Keratinocyte (primary cell): ENCODE measurements at regions not wholly inside any gene's neighbourhood (a gene's known extent, or its start where the extent isn't known, plus 50 kb on each side); places are given as distances from the start of the nearest gene placed in this dataset.

ENCODE experiments used
- DNase-seq: peaks from one replicate; pipeline ENCODE4 v3.0.0-alpha.2; 2011; ENCODE audit warnings: low read depth, missing footprints, low spot score
- FAIRE-seq: peaks from 2 replicates; lab custom pipeline; 2011; peaks lifted over from hg19 to GRCh38; lab: Jason Lieb, UNC
- H2AFZ ChIP-seq: 2 replicates; pipeline ENCODE4 v1.6.0; 2012; ENCODE audit warnings: low read length, control low read depth, inconsistent platforms; ENCODE audit not compliant: control insufficient read depth
- H3K27ac ChIP-seq: 2 replicates; pipeline ENCODE4 v1.5.1; 2011; ENCODE audit warnings: low read length; ENCODE audit not compliant: control insufficient read depth, insufficient read depth
- H3K27me3 ChIP-seq: 3 replicates; pipeline ENCODE4 v1.6.0; 2011; ENCODE audit warnings: low read length; ENCODE audit not compliant: control insufficient read depth, insufficient read depth; ENCODE audit errors: extremely low read depth
- H3K36me3 ChIP-seq, 2 experiments: 2 replicates in 1 of 2; 3 replicates in 1 of 2; pipeline ENCODE4 v1.5.1; 2011; ENCODE audit warnings: low read length in 2 of 2, mild to moderate bottlenecking in 1 of 2; ENCODE audit not compliant: control insufficient read depth in 2 of 2, insufficient read depth in 2 of 2; ENCODE audit errors: extremely low read depth in 1 of 2
- H3K4me1 ChIP-seq: 3 replicates; pipeline ENCODE4 v1.5.1; 2011; ENCODE audit warnings: low read length; ENCODE audit not compliant: control insufficient read depth, insufficient read depth; ENCODE audit errors: extremely low read depth
- H3K4me2 ChIP-seq: 3 replicates; pipeline ENCODE4 v1.6.0; 2011; ENCODE audit warnings: low read depth, low read length; ENCODE audit not compliant: control insufficient read depth, insufficient read depth; ENCODE audit errors: extremely low read depth
- H3K4me3 ChIP-seq, 3 experiments: fragments of 200-600 bp in 1 of 3; sonication (generic) in 1 of 3; 2 replicates in 2 of 3; 3 replicates in 1 of 3; pipeline ENCODE4 v1.5.1; 2011 to 2016; ENCODE audit warnings: low read length in 3 of 3, mild to moderate bottlenecking in 3 of 3, control low read depth in 2 of 3, inconsistent platforms in 1 of 3, low read depth in 1 of 3, mixed read lengths in 1 of 3, mixed run types in 1 of 3, moderate library complexity in 1 of 3; ENCODE audit not compliant: control insufficient read depth in 2 of 3, insufficient read depth in 2 of 3; ENCODE audit errors: extremely low read depth in 1 of 3
- H3K79me2 ChIP-seq: 2 replicates; pipeline ENCODE4 v1.6.0; 2012; ENCODE audit warnings: low read length; ENCODE audit not compliant: control insufficient read depth, insufficient read depth
- H3K9ac ChIP-seq: 3 replicates; pipeline ENCODE4 v1.6.0; 2011; ENCODE audit warnings: low read length; ENCODE audit not compliant: control insufficient read depth, insufficient read depth; ENCODE audit errors: extremely low read depth
- H3K9me1 ChIP-seq: 3 replicates; pipeline ENCODE4 v1.6.0; 2011; ENCODE audit warnings: low read length; ENCODE audit not compliant: control insufficient read depth, insufficient read depth; ENCODE audit errors: extremely low read depth
- H3K9me3 ChIP-seq: 2 replicates; pipeline ENCODE4 v1.5.1; 2012; ENCODE audit warnings: low read depth, low read length; ENCODE audit not compliant: control insufficient read depth
- H4K20me1 ChIP-seq: 3 replicates; pipeline ENCODE4 v1.6.0; 2011; ENCODE audit warnings: low read length; ENCODE audit not compliant: control insufficient read depth, insufficient read depth; ENCODE audit errors: extremely low read depth
- CTCF ChIP-seq, 3 experiments: IDR thresholded peaks in 1 of 3; conservative IDR thresholded peaks in 1 of 3; optimal IDR thresholded peaks in 1 of 3; 2 replicates in 2 of 3; 3 replicates in 1 of 3; pipeline versions ENCODE3 to v1.5.1; 2011; ENCODE audit warnings: low read length in 3 of 3, mild to moderate bottlenecking in 3 of 3, moderate library complexity in 2 of 3, control low read depth in 1 of 3, inconsistent platforms in 1 of 3; ENCODE audit not compliant: insufficient read depth in 2 of 3; ENCODE audit errors: extremely low read depth in 1 of 3
- EZH2 ChIP-seq: IDR thresholded peaks from one replicate; pipeline ENCODE4 v1.6.1; 2012; ENCODE audit warnings: inconsistent platforms, mild to moderate bottlenecking, low read length, moderate library complexity
- dilution Hi-C: fragments of 300-500 bp; cut with MboI; formaldehyde crosslinking; loops from one replicate; pipeline ENCODE4 v1.7.0; 2020; ENCODE audit warnings: low sequenced_read_pairs; ENCODE audit not compliant: extremely low pct_ligation_motif_present

DNA sequence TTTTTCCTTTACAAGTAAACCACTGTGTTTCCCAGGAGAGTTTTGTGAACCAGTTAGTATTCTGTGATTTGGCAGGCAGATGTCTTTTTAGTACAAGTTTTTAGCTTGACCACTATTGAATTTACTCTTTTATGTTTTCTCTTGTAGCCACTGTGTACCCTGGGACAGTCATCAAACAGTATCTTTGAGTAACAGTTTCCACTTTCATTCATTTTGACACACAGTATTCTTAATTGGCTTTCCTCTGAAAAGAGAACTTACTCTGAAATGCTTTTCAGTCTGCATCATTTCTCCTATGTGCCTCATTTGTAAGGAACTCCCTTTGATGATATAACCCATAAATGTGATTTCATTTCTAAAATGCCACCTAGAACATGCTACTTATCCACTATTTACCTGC lies 476.5 kb downstream of the PDGFC start:
- H3K9ac ChIP-seq, result no peak overlapping the region
- DNase-seq (no peak), FAIRE-seq (no peak)
- H3K9me1 ChIP-seq, result no peaks in the 10 kb centered on the region
- no peak overlapping the region for H3K4me3 ChIP-seq
- H3K79me2 ChIP-seq, result no peaks in the 10 kb centered on the region
- TF ChIP-seq CTCF (optimal IDR thresholded peaks at IDR 0.05 in 1 of 3, IDR thresholded peaks at IDR 0.05 in 1 of 3, conservative IDR thresholded peaks at IDR 0.05 in 1 of 3; ENCODE audit: extremely low read depth in 1 of 3, insufficient read depth in 2 of 3, low read length in 3 of 3), result no peak
- no peak for TF ChIP-seq EZH2
- no peak overlapping the region for H3K27ac ChIP-seq
- H2AFZ ChIP-seq, result no peak overlapping the region
- no peaks in the 10 kb centered on the region for H3K4me1 ChIP-seq
- no peaks in the 10 kb centered on the region for H3K27me3 ChIP-seq
- no peaks in the 10 kb centered on the region for H3K36me3 ChIP-seq
- H3K4me2 ChIP-seq, result no peak overlapping the region
- no peaks in the 10 kb centered on the region for H4K20me1 ChIP-seq
- dilution Hi-C loops, result no loop called here
- no peaks in the 10 kb centered on the region for H3K9me3 ChIP-seq

- FAIRE-seq, result no peak
- Histone ChIP-seq H3K9ac (no peak overlapping the region), H3K79me2 (no peaks in the 10 kb centered on the region), H3K9me3 (no peaks in the 10 kb centered on the region), H4K20me1 (no peaks in the 10 kb centered on the region), H2AFZ (peak overlapping the region; percentile 28), H3K4me2 (no peak overlapping the region), H3K4me3 (no peak overlapping the region), H3K36me3 (no peaks in the 10 kb centered on the region), H3K9me1 (no peaks in the 10 kb centered on the region), H3K27ac (no peak overlapping the region), H3K4me1 (no peaks in the 10 kb centered on the region), H3K27me3 (no peaks in the 10 kb centered on the region)
- TF ChIP-seq CTCF (optimal IDR thresholded peaks at IDR 0.05 in 1 of 3, IDR thresholded peaks at IDR 0.05 in 1 of 3, conservative IDR thresholded peaks at IDR 0.05 in 1 of 3; ENCODE audit: extremely low read depth in 1 of 3, insufficient read depth in 2 of 3, low read length in 3 of 3), result no peak
- TF ChIP-seq EZH2, result no peak
- dilution Hi-C loops, result no loop called here
- DNase-seq, result no peak
Measured at GRCh38 chr4:156493858-156494257, 477.7 kb downstream of the PDGFC start.
